ENCODE measurements at regions not wholly inside any gene's neighbourhood (a gene's known extent, or its start where the extent isn't known, plus 50 kb on each side); places are given as distances from the start of the nearest gene placed in this dataset.

- no peak overlapping the region for H3K4me3 ChIP-seq (ENCODE audit: low read depth, poor library complexity, severe bottlenecking)
- no peak for TF ChIP-seq CTCF (IDR thresholded peaks at IDR 0.05)
- no peak for TF ChIP-seq POLR2A (IDR thresholded peaks at IDR 0.05)
- intact Hi-C loops (cut with DNase I; ENCODE audit: low total_unique reads) = no loop called here
- no peak for DNase-seq (ENCODE audit: low spot score in 2 of 2)
- 26 to 28% methylated on average over 7 of the region's 7 CpGs for WGBS, 2 donors
These were observed 65.6 kb upstream of the KIF13A start for GRCh38 chr6:18053078-18053477.

GRCh38 chr6:18049646-18050045, 62.2 kb upstream of the KIF13A start:
- 95 to 96% methylated on average over 2 of the region's 2 CpGs for WGBS, 2 donors
- H3K4me3 ChIP-seq (ENCODE audit: low read depth, poor library complexity, severe bottlenecking) = no peak overlapping the region
- intact Hi-C loops (cut with DNase I; ENCODE audit: low total_unique reads) = no loop called here
- no peak for TF ChIP-seq CTCF (IDR thresholded peaks at IDR 0.05)
- no peak for TF ChIP-seq POLR2A (IDR thresholded peaks at IDR 0.05)
- no peak for DNase-seq (ENCODE audit: low spot score in 2 of 2)

GRCh38 chr6:18048953-18049630, 61.7 kb upstream of the KIF13A start:
- TF ChIP-seq CTCF (IDR thresholded peaks at IDR 0.05) (no peak), POLR2A (IDR thresholded peaks at IDR 0.05) (no peak)
- 79 to 94% methylated on average over 4 of the region's 4 CpGs for WGBS, 2 donors
- intact Hi-C loops (cut with DNase I; ENCODE audit: low total_unique reads) = no loop called here
- no peak for DNase-seq (ENCODE audit: low spot score in 2 of 2)
- H3K4me3 ChIP-seq (ENCODE audit: low read depth, poor library complexity, severe bottlenecking) = no peak overlapping the region

GRCh38 chr6:18047406-18047805, 60.0 kb upstream of the KIF13A start:
- DNase-seq (ENCODE audit: low spot score in 2 of 2) = no peak
- WGBS, 2 donors = 52 to 62% methylated on average over 2 of the region's 2 CpGs
- no peak overlapping the region for H3K4me3 ChIP-seq (ENCODE audit: low read depth, poor library complexity, severe bottlenecking)
- intact Hi-C loops (cut with DNase I; ENCODE audit: low total_unique reads) = no loop called here
- no peak for TF ChIP-seq CTCF (IDR thresholded peaks at IDR 0.05)
- TF ChIP-seq POLR2A (IDR thresholded peaks at IDR 0.05) = no peak

- H3K4me3 ChIP-seq (ENCODE audit: low read depth, poor library complexity, severe bottlenecking) = no peak overlapping the region
- intact Hi-C loops (cut with DNase I; ENCODE audit: low total_unique reads) = no loop called here
- TF ChIP-seq POLR2A (IDR thresholded peaks at IDR 0.05) = no peak
- no peak for TF ChIP-seq CTCF (IDR thresholded peaks at IDR 0.05)
- no peak for DNase-seq (ENCODE audit: low spot score in 2 of 2)
These were observed 58.1 kb upstream of the KIF13A start for GRCh38 chr6:18045507-18045906.

All from lower leg skin (tissue), 4 donors.